Peyer's patch (tissue), 4 donors: ENCODE measurements at regions not wholly inside any gene's neighbourhood (a gene's known extent, or its start where the extent isn't known, plus 50 kb on each side); places are given as distances from the start of the nearest gene placed in this dataset.

ENCODE experiments used
- POLR2A ChIP-seq, 2 donors: fragments of 450-650 bp; IDR thresholded peaks; one replicate each; pipeline ENCODE4 v1.5.1; 2017; ENCODE audit warnings: antibody characterized with exemption in 2 of 2, mild to moderate bottlenecking in 2 of 2, moderate library complexity in 2 of 2
- TF ChIP-seq, protein P1 (sequence below), 6 experiments: fragments of 450-650 bp in 4 of 6; fragments of 200-600 bp in 2 of 6; sonication (generic) in 1 of 6; IDR thresholded peaks; one replicate each; pipeline ENCODE4 v1.5.1; 2017 to 2019; ENCODE audit warnings: antibody characterized with exemption in 6 of 6, mild to moderate bottlenecking in 3 of 6, moderate library complexity in 1 of 6

DNA sequence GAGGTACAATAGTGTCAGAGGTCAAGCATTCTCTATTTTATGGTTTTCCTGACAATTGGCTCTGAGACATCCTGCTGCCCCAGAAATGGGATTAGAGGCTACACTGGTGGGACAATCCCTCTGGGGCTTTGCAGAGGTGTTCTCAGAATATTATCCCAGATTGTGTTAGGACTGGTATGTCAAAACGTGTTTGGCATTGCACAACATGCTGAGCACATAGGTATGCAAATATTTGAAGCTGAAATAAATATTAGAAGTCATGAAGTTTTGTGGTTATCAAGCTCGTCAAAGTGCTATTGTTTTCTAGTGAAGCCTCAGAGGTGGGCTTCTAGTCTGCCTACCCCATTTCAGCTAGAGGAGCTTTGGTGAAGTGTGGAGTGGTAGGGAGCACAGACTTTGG lies 304.4 kb downstream of the MAN2A1 start:
- TF ChIP-seq, protein P1, sequence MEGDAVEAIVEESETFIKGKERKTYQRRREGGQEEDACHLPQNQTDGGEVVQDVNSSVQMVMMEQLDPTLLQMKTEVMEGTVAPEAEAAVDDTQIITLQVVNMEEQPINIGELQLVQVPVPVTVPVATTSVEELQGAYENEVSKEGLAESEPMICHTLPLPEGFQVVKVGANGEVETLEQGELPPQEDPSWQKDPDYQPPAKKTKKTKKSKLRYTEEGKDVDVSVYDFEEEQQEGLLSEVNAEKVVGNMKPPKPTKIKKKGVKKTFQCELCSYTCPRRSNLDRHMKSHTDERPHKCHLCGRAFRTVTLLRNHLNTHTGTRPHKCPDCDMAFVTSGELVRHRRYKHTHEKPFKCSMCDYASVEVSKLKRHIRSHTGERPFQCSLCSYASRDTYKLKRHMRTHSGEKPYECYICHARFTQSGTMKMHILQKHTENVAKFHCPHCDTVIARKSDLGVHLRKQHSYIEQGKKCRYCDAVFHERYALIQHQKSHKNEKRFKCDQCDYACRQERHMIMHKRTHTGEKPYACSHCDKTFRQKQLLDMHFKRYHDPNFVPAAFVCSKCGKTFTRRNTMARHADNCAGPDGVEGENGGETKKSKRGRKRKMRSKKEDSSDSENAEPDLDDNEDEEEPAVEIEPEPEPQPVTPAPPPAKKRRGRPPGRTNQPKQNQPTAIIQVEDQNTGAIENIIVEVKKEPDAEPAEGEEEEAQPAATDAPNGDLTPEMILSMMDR (IDR thresholded peaks at IDR 0.05), result no peak
- TF ChIP-seq POLR2A (IDR thresholded peaks at IDR 0.05), result no peak
